GM18519 (cell line): ENCODE measurements at regions not wholly inside any gene's neighbourhood (a gene's known extent, or its start where the extent isn't known, plus 50 kb on each side); places are given as distances from the start of the nearest gene placed in this dataset.
"Not testable (repeated sequence)": the region's sequence is repeated elsewhere in the genome, so short reads cannot be mapped to it uniquely, and the experiment has no call there.

ENCODE experiments used
- ATAC-seq: cut with Tn5 transposase; IDR thresholded peaks from one replicate; pipeline ENCODE4 v1.9.1; 2021; ENCODE audit warnings: mild to moderate bottlenecking, moderate library complexity; ENCODE audit not compliant: unreplicated experiment, low FRiP score

GRCh38 chr7:32816409-32816948 lies 75.1 kb downstream of the KBTBD2 start:
- ATAC-seq = not testable (repeated sequence)

GRCh38 chr7:32814779-32815178 lies 76.8 kb downstream of the KBTBD2 start:
- not testable (repeated sequence) for ATAC-seq

- no peak for ATAC-seq
These were observed 81.7 kb downstream of the KBTBD2 start for GRCh38 chr7:32809871-32810270.

- no peak for ATAC-seq
These were observed 82.2 kb downstream of the KBTBD2 start for GRCh38 chr7:32809347-32809746.

GRCh38 chr7:32803406-32804141 lies 88.0 kb downstream of the KBTBD2 start:
- ATAC-seq = no peak

- ATAC-seq = no peak
These were observed 89.2 kb downstream of the KBTBD2 start for GRCh38 chr7:32802305-32802910.

- not testable (repeated sequence) for ATAC-seq
These were observed 98.5 kb downstream of the KBTBD2 start for GRCh38 chr7:32793053-32793452.

- ATAC-seq = not testable (repeated sequence)
These were observed 100.7 kb downstream of the KBTBD2 start for GRCh38 chr7:32790766-32791430.

- not testable (repeated sequence) for ATAC-seq
These were observed 102.3 kb downstream of the KBTBD2 start for GRCh38 chr7:32789266-32789665.

GRCh38 chr7:32788174-32788573 lies 103.4 kb downstream of the KBTBD2 start:
- ATAC-seq = not testable (repeated sequence)

GRCh38 chr7:32785365-32785944 lies 106.1 kb downstream of the KBTBD2 start:
- ATAC-seq = not testable (repeated sequence)

- not testable (repeated sequence) for ATAC-seq
These were observed 111.7 kb downstream of the KBTBD2 start for GRCh38 chr7:32779895-32780294.

GRCh38 chr7:32779167-32779566 lies 112.4 kb downstream of the KBTBD2 start:
- no peak for ATAC-seq

- not testable (repeated sequence) for ATAC-seq
These were observed 114.4 kb downstream of the KBTBD2 start for GRCh38 chr7:32777041-32777666.

- not testable (repeated sequence) for ATAC-seq
These were observed 115.2 kb downstream of the KBTBD2 start for GRCh38 chr7:32776318-32776717.

GRCh38 chr7:32775809-32776208 lies 115.8 kb downstream of the KBTBD2 start:
- not testable (repeated sequence) for ATAC-seq

GRCh38 chr7:32774541-32774951 lies 117.0 kb downstream of the KBTBD2 start:
- no peak for ATAC-seq

GRCh38 chr7:32768866-32769510 lies 122.6 kb downstream of the KBTBD2 start:
- not testable (repeated sequence) for ATAC-seq

GRCh38 chr7:32768338-32768737 lies 123.2 kb downstream of the KBTBD2 start:
- not testable (repeated sequence) for ATAC-seq
